Central memory CD8-positive, alpha-beta T cell (primary cell): ENCODE measurements at regions not wholly inside any gene's neighbourhood (a gene's known extent, or its start where the extent isn't known, plus 50 kb on each side); places are given as distances from the start of the nearest gene placed in this dataset.
"Not testable (repeated sequence)": the region's sequence is repeated elsewhere in the genome, so short reads cannot be mapped to it uniquely, and the experiment has no call there.

Experiments
- ATAC-seq: fragments of 150-1000 bp; cut with Tn5 transposase; replicated peaks from 2 replicates; pipeline ENCODE4 v1.10.0; 2022; ENCODE audit warnings: mild to moderate bottlenecking, moderate FRiP score, moderate number of reproducible peaks; ENCODE audit not compliant: poor library complexity, severe bottlenecking; ENCODE audit errors: extremely low read depth
- DNase-seq, 2 donors: peaks; one replicate each; pipeline ENCODE4 v3.0.0; 2021; ENCODE audit warnings: low spot score in 2 of 2
- H3K27ac Mint-ChIP-seq: one replicate; pipeline ENCODE4 v1.8.0; 2022; ENCODE audit warnings: low read depth, mild to moderate bottlenecking, moderate library complexity, mixed read lengths
- H3K27me3 Mint-ChIP-seq: one replicate; pipeline ENCODE4 v1.8.0; 2022; ENCODE audit warnings: mixed read lengths
- H3K36me3 Mint-ChIP-seq: one replicate; pipeline ENCODE4 v1.8.0; 2022; ENCODE audit warnings: mild to moderate bottlenecking, moderate library complexity, mixed read lengths; ENCODE audit not compliant: insufficient read depth
- H3K4me1 Mint-ChIP-seq: one replicate; pipeline ENCODE4 v1.8.0; 2022; ENCODE audit warnings: mixed read lengths
- H3K4me3 Mint-ChIP-seq: one replicate; pipeline ENCODE4 v1.8.0; 2022; ENCODE audit warnings: mild to moderate bottlenecking, moderate library complexity, mixed read lengths
- H3K9me3 Mint-ChIP-seq: one replicate; pipeline ENCODE4 v1.8.0; 2022; ENCODE audit warnings: mixed read lengths

- no peak for DNase-seq
- peaks cover 15% of the 10 kb centered on the region for H3K27me3 Mint-ChIP-seq
- peaks cover 2% of the 10 kb centered on the region for H3K9me3 Mint-ChIP-seq
- H3K27ac Mint-ChIP-seq = no peak overlapping the region
- H3K4me1 Mint-ChIP-seq = no peaks in the 10 kb centered on the region
- H3K4me3 Mint-ChIP-seq = no peak overlapping the region
- no peak for ATAC-seq
- no peaks in the 10 kb centered on the region for H3K36me3 Mint-ChIP-seq
Observed at GRCh38 chr1:96865731-96866685, 144.4 kb downstream of the PTBP2 start.

DNA sequence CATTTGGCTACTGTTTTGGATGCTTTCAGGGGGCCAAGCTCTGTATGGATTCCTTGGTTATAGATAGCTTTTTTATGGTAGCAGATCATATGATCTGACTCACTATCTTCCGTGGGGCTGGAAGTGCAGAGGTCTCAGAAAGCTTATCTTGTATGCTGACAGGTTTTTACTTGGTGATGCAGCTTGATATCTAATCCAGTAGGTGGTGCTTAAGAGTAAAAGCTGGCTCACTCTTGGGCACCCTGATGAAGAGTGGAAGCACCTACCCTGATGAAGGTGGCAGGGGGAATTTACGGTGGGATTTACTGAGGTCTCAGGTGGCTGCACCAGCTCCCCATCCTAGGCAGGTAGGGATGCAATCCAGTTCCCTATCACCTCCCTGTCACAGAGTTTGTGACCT lies 151.2 kb downstream of the PTBP2 start:
- DNase-seq (no peak), ATAC-seq (no peak)
- Mint-ChIP-seq H3K36me3 (peaks cover 2% of the 10 kb centered on the region), H3K9me3 (peaks cover 16% of the 10 kb centered on the region), H3K4me1 (no peaks in the 10 kb centered on the region), H3K4me3 (no peak overlapping the region), H3K27me3 (no peaks in the 10 kb centered on the region), H3K27ac (no peak overlapping the region)

- H3K9me3 Mint-ChIP-seq = peaks cover 5% of the 10 kb centered on the region
- no peak for DNase-seq
Observed at GRCh38 chr1:96878640-96879039, 157.1 kb downstream of the PTBP2 start.

DNA sequence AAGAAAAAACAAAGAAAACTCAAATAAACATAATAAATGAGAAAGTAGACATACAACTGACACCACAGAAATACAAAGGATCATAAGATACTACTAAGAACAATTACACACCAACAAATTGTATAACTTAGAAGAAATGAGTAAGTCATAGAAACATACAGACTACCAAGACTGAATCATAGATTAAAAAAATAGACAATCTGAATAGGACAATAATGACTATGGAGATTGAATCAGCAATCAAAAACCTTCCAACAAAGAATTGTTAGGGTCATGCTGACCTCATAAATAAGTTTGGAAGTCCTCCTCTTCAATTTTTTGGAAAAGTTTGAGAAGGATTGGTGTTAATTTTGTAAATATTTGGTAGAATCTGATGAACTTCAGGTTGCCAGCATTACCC lies 159.0 kb downstream of the PTBP2 start:
- Mint-ChIP-seq H3K27me3 (peaks cover 14% of the 10 kb centered on the region), H3K4me3 (no peak overlapping the region), H3K4me1 (no peaks in the 10 kb centered on the region), H3K36me3 (no peaks in the 10 kb centered on the region), H3K27ac (no peak overlapping the region), H3K9me3 (peaks cover 5% of the 10 kb centered on the region)
- no peak for ATAC-seq
- DNase-seq = no peak

More at GRCh38 chr1:96878640-96879039, 157.1 kb downstream of the PTBP2 start:
- Mint-ChIP-seq H3K27me3 (peaks cover 14% of the 10 kb centered on the region), H3K27ac (no peak overlapping the region), H3K4me1 (no peaks in the 10 kb centered on the region), H3K4me3 (no peak overlapping the region), H3K36me3 (no peaks in the 10 kb centered on the region)
- no peak for ATAC-seq

GRCh38 chr1:96882096-96882495 lies 160.5 kb downstream of the PTBP2 start:
- no peak overlapping the region for H3K4me3 Mint-ChIP-seq
- H3K4me1 Mint-ChIP-seq = no peaks in the 10 kb centered on the region
- ATAC-seq (no peak), DNase-seq (no peak)
- peaks cover 5% of the 10 kb centered on the region for H3K9me3 Mint-ChIP-seq
- H3K27ac Mint-ChIP-seq = no peak overlapping the region
- no peaks in the 10 kb centered on the region for H3K36me3 Mint-ChIP-seq
- peaks cover 14% of the 10 kb centered on the region for H3K27me3 Mint-ChIP-seq

GRCh38 chr1:96886474-96886873 lies 164.9 kb downstream of the PTBP2 start:
- no peaks in the 10 kb centered on the region for H3K27me3 Mint-ChIP-seq
- H3K4me3 Mint-ChIP-seq = no peak overlapping the region
- H3K9me3 Mint-ChIP-seq = no peaks in the 10 kb centered on the region
- ATAC-seq (no peak), DNase-seq (no peak)
- H3K27ac Mint-ChIP-seq = no peak overlapping the region
- H3K4me1 Mint-ChIP-seq = no peaks in the 10 kb centered on the region
- H3K36me3 Mint-ChIP-seq = peaks cover 2% of the 10 kb centered on the region

DNA sequence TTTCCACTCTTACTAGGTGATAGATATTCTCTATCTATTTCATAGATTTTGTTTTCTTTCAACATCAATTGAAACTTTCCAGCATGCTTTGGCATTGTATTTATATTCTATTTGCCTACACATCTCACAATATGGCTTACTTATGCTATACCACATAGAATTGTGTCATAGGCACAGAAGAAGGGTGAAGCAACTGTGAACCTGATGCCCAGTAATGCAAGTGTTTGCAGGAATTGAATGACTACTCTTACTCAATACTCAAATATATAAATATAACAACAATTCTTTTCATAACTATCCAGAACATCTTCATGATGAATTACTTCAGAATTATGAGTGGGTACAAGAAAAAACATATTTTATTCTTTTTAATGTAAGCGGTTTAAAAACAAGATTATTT lies 165.9 kb downstream of the PTBP2 start:
- ATAC-seq = no peak
- Mint-ChIP-seq H3K27me3 (no peaks in the 10 kb centered on the region), H3K36me3 (peaks cover 2% of the 10 kb centered on the region), H3K27ac (no peak overlapping the region), H3K9me3 (no peaks in the 10 kb centered on the region), H3K4me1 (no peaks in the 10 kb centered on the region), H3K4me3 (no peak overlapping the region)
- DNase-seq = no peak

DNA sequence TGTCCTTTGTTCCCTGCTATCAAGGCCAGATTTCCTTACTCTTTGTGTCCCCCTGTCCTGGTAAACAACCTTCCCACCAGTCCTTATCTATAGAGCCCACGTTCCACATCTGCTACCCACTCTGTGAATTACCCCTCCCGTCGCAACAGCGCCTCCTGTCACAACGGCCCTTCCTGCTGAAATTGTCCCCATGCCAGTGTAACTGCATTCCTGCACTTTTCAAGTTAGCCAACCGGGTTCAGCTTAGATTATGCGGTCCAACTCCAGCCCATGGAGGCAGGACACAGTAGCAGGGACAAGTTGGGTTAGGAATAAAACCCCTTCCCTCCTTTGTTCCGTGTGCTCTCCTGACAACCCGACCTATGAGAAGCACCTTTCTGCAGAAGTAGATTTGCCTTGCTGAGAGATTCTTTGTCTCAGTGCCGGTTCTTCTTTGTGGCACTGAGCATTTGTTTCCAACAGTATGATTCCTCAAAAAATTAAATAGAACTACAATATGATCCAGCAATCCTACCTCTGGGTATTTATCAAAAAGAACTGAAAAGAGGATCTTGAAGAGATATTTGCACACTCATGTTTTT lies 180.3 kb downstream of the PTBP2 start:
- Mint-ChIP-seq H3K4me1 (no peaks in the 10 kb centered on the region), H3K27me3 (peaks cover 6% of the 10 kb centered on the region), H3K4me3 (no peak overlapping the region), H3K9me3 (peaks cover 17% of the 10 kb centered on the region), H3K27ac (no peak overlapping the region), H3K36me3 (no peaks in the 10 kb centered on the region)
- ATAC-seq (no peak), DNase-seq (no peak)

GRCh38 chr1:96912248-96912647 lies 190.7 kb downstream of the PTBP2 start:
- Mint-ChIP-seq H3K36me3 (no peaks in the 10 kb centered on the region), H3K27ac (no peak overlapping the region), H3K4me1 (no peaks in the 10 kb centered on the region), H3K9me3 (peaks cover 10% of the 10 kb centered on the region), H3K4me3 (no peak overlapping the region), H3K27me3 (peaks cover 9% of the 10 kb centered on the region)
- ATAC-seq (no peak), DNase-seq (no peak)

- H3K4me3 Mint-ChIP-seq, H3K27me3 Mint-ChIP-seq, H3K36me3 Mint-ChIP-seq, ATAC-seq, H3K4me1 Mint-ChIP-seq, DNase-seq, H3K27ac Mint-ChIP-seq: not testable (repeated sequence)
- peaks cover 15% of the 10 kb centered on the region for H3K9me3 Mint-ChIP-seq
Observed at GRCh38 chr1:96915701-96916100, 194.1 kb downstream of the PTBP2 start.

GRCh38 chr1:96918406-96918805 lies 196.8 kb downstream of the PTBP2 start:
- DNase-seq (no peak), ATAC-seq (no peak)
- Mint-ChIP-seq H3K27ac (no peak overlapping the region), H3K36me3 (no peaks in the 10 kb centered on the region), H3K9me3 (peaks cover 21% of the 10 kb centered on the region), H3K4me1 (no peaks in the 10 kb centered on the region), H3K27me3 (peaks cover 9% of the 10 kb centered on the region), H3K4me3 (no peak overlapping the region)

GRCh38 chr1:96922181-96922580 lies 200.6 kb downstream of the PTBP2 start:
- Mint-ChIP-seq H3K27ac (no peak overlapping the region), H3K27me3 (no peaks in the 10 kb centered on the region), H3K36me3 (no peaks in the 10 kb centered on the region), H3K4me1 (no peaks in the 10 kb centered on the region), H3K4me3 (no peak overlapping the region), H3K9me3 (peaks cover 11% of the 10 kb centered on the region)
- no peak for ATAC-seq
- no peak for DNase-seq

GRCh38 chr1:96923753-96924152 lies 202.2 kb downstream of the PTBP2 start:
- H3K4me1 Mint-ChIP-seq = no peaks in the 10 kb centered on the region
- ATAC-seq (no peak), DNase-seq (no peak)
- H3K27me3 Mint-ChIP-seq = no peaks in the 10 kb centered on the region
- no peak overlapping the region for H3K4me3 Mint-ChIP-seq
- H3K27ac Mint-ChIP-seq = no peak overlapping the region
- peaks cover 11% of the 10 kb centered on the region for H3K9me3 Mint-ChIP-seq
- no peaks in the 10 kb centered on the region for H3K36me3 Mint-ChIP-seq
